ENCODE measurements at regions not wholly inside any gene's neighbourhood (a gene's known extent, or its start where the extent isn't known, plus 50 kb on each side); places are given as distances from the start of the nearest gene placed in this dataset.

DNA sequence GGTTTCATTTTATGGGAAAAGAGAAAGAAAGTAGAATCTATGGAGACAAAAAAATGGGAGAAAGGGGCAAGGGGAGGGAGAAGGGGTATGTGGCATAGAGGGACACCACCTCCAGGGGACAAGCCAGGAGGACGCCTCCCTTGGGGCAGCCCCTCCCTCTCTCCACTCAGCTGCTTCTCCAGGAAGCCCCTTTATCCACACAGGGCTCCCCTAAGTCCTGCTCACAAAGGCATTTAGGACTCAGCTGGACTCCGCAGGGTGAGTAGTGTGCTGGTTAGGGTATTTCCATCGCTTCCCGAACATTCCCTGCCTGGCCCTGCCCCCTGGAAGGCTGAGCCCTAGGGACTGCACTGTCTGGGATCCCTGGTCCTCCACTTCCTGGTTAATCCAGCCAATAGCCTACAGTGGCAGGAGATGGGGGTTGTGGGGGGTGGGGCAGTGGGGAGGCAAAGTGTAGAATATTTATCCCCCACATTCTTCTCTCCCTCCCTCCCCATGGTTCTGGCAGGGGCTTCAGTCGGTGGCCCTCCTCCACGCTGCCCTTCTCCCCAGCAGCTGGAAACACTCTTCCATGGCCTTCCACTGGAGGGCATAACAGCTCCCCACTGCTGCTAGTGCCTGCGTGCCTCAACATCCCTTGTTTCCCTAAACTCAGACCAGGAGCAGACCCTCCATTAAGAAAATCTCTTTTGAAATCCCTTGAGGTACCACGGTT, 84.8 kb downstream of the SNX5 start:
- ChIA-PET CTCF (ENCODE audit: low intra/inter-chr PET ratio, low total read pairs) (no interaction called here), POLR2A (interaction anchor here (2.9 to 21.6 kb wide), 4 partner anchors 8 to 22 kb away, joined by 18 to 724 read pairs (median 86); no protein-coding TSS in a partner anchor)
- no peak for DNase-seq (ENCODE audit: low spot score)
- in situ Hi-C loops (cut with HindIII; ENCODE audit: extremely low pct_ligation_motif_present, low pct_unique_long_range_greater_than_20kb) (loop anchor here (5.0 kb wide), 1 partner anchor 201 kb away; the partner anchor contains the start of gene RRBP1), intact Hi-C loops (cut with micrococcal nuclease; ENCODE audit: unreplicated experiment) (no loop called here)
- H3K36me3 ChIP-seq (replicated peaks in 1 of 2; ENCODE audit: control insufficient read depth in 1 of 2, insufficient read depth in 2 of 2, low read length in 2 of 2), result no peaks in the 10 kb centered on the region
- FAIRE-seq, result no peak
- peaks cover 98% of the 10 kb centered on the region for H3K4me1 ChIP-seq (ENCODE audit: insufficient read depth, low read length)
- no peak overlapping the region for H2AFZ ChIP-seq (ENCODE audit: low read length)
- no peaks in the 10 kb centered on the region for H4K20me1 ChIP-seq (ENCODE audit: insufficient read depth, low read length)
- no peak overlapping the region for H3K4me2 ChIP-seq (ENCODE audit: low read depth, low read length)
- H3K79me2 ChIP-seq (ENCODE audit: insufficient read depth, low read length), result peaks cover 6% of the 10 kb centered on the region
- H3K9me3 ChIP-seq (ENCODE audit: low read length), result peaks cover 1% of the 10 kb centered on the region; the same call in 1 of the 2 replicates
- BruUV-seq (replicated peaks), result no TSS peak
- H3K27me3 ChIP-seq (ENCODE audit: control insufficient read depth in 1 of 2, insufficient read depth in 2 of 2, low read length in 2 of 2), result no peaks in the 10 kb centered on the region
- no peak overlapping the region for H3K4me3 ChIP-seq (replicated peaks in 1 of 3; ENCODE audit: insufficient read depth in 1 of 3, low read depth in 2 of 3, low read length in 3 of 3)
- 94% methylated on average over 8 of the region's 8 CpGs for WGBS (ENCODE audit: low lambda C conversion rate)
- ATAC-seq, result no peak
- H3K27ac ChIP-seq (ENCODE audit: extremely low read length, insufficient read depth, low read length), result peak overlapping the region; percentile 74
- 0 out of 2 replicates have a peak overlapping the region, but pooled peaks have one; percentile 69 for H3K9ac ChIP-seq (ENCODE audit: insufficient read depth, low read depth, low read length)
- TF ChIP-seq ZNF337 (CRISPR knock-in tag; IDR thresholded peaks at IDR 0.05; ENCODE audit: borderline replicate concordance, low read depth), result no peak
- TF ChIP-seq HNRNPK (IDR thresholded peaks at IDR 0.05; ENCODE audit: low read depth, low read length, poor library complexity, severe bottlenecking), result peak; percentile 60
- no peak for TF ChIP-seq MIER2 (CRISPR knock-in tag; IDR thresholded peaks at IDR 0.05)
- TF ChIP-seq, protein P1, sequence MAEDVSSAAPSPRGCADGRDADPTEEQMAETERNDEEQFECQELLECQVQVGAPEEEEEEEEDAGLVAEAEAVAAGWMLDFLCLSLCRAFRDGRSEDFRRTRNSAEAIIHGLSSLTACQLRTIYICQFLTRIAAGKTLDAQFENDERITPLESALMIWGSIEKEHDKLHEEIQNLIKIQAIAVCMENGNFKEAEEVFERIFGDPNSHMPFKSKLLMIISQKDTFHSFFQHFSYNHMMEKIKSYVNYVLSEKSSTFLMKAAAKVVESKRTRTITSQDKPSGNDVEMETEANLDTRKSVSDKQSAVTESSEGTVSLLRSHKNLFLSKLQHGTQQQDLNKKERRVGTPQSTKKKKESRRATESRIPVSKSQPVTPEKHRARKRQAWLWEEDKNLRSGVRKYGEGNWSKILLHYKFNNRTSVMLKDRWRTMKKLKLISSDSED (CRISPR knock-in tag; IDR thresholded peaks at IDR 0.05), result no peak
- TF ChIP-seq ZBTB7A (CRISPR knock-in tag; IDR thresholded peaks at IDR 0.05), result no peak
- TF ChIP-seq ZNF44 (CRISPR knock-in tag; IDR thresholded peaks at IDR 0.05), result no peak
- 0 out of 2 replicates have a peak, but pooled peaks have one; percentile 4 for TF ChIP-seq ZNF383 (CRISPR knock-in tag; IDR thresholded peaks at IDR 0.05; ENCODE audit: borderline replicate concordance)
- TF ChIP-seq ZNF790 (CRISPR knock-in tag; IDR thresholded peaks at IDR 0.05; ENCODE audit: borderline replicate concordance), result 0 out of 2 replicates have a peak, but pooled peaks have one; percentile 55
- TF ChIP-seq ZNF263 (CRISPR knock-in tag; IDR thresholded peaks at IDR 0.05), result no peak
- TF ChIP-seq ZNF768 (CRISPR knock-in tag; IDR thresholded peaks at IDR 0.05), result no peak
- 0 out of 2 replicates have a peak, but pooled peaks have one; percentile 11 for TF ChIP-seq ZNF350 (CRISPR knock-in tag; IDR thresholded peaks at IDR 0.05; ENCODE audit: borderline replicate concordance, low read depth)
- TF ChIP-seq, protein P2, sequence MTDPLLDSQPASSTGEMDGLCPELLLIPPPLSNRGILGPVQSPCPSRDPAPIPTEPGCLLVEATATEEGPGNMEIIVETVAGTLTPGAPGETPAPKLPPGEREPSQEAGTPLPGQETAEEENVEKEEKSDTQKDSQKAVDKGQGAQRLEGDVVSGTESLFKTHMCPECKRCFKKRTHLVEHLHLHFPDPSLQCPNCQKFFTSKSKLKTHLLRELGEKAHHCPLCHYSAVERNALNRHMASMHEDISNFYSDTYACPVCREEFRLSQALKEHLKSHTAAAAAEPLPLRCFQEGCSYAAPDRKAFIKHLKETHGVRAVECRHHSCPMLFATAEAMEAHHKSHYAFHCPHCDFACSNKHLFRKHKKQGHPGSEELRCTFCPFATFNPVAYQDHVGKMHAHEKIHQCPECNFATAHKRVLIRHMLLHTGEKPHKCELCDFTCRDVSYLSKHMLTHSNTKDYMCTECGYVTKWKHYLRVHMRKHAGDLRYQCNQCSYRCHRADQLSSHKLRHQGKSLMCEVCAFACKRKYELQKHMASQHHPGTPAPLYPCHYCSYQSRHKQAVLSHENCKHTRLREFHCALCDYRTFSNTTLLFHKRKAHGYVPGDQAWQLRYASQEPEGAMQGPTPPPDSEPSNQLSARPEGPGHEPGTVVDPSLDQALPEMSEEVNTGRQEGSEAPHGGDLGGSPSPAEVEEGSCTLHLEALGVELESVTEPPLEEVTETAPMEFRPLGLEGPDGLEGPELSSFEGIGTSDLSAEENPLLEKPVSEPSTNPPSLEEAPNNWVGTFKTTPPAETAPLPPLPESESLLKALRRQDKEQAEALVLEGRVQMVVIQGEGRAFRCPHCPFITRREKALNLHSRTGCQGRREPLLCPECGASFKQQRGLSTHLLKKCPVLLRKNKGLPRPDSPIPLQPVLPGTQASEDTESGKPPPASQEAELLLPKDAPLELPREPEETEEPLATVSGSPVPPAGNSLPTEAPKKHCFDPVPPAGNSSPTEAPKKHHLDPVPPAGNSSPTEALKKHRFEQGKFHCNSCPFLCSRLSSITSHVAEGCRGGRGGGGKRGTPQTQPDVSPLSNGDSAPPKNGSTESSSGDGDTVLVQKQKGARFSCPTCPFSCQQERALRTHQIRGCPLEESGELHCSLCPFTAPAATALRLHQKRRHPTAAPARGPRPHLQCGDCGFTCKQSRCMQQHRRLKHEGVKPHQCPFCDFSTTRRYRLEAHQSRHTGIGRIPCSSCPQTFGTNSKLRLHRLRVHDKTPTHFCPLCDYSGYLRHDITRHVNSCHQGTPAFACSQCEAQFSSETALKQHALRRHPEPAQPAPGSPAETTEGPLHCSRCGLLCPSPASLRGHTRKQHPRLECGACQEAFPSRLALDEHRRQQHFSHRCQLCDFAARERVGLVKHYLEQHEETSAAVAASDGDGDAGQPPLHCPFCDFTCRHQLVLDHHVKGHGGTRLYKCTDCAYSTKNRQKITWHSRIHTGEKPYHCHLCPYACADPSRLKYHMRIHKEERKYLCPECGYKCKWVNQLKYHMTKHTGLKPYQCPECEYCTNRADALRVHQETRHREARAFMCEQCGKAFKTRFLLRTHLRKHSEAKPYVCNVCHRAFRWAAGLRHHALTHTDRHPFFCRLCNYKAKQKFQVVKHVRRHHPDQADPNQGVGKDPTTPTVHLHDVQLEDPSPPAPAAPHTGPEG (CRISPR knock-in tag; IDR thresholded peaks at IDR 0.05), result no peak
- peak; percentile 48; the same call in 1 of the 2 replicates for TF ChIP-seq ZNF563 (CRISPR knock-in tag; IDR thresholded peaks at IDR 0.05)
- no peak for TF ChIP-seq SMARCE1 (IDR thresholded peaks at IDR 0.05; ENCODE audit: borderline replicate concordance)
- TF ChIP-seq RBFOX2 (IDR thresholded peaks at IDR 0.05; ENCODE audit: low read depth, low read length), result no peak
- no peak for TF ChIP-seq ZNF780A (CRISPR knock-in tag; IDR thresholded peaks at IDR 0.05)
- no peak for TF ChIP-seq MED1 (CRISPR knock-in tag; IDR thresholded peaks at IDR 0.05)
- TF ChIP-seq CBX1 (IDR thresholded peaks at IDR 0.05; ENCODE audit: low read depth), result no peak
- TF ChIP-seq CBX5 (CRISPR knock-in tag; IDR thresholded peaks at IDR 0.05; ENCODE audit: borderline replicate concordance), result no peak

Data from HepG2 (cell line).